MM.1S (cell line): ENCODE measurements at regions not wholly inside any gene's neighbourhood (a gene's known extent, or its start where the extent isn't known, plus 50 kb on each side); places are given as distances from the start of the nearest gene placed in this dataset.

Experiments used
- EZH2 ChIP-seq: fragments of 300-600 bp; sonication (generic); optimal IDR thresholded peaks from 2 replicates; pipeline ENCODE3; 2017; ENCODE audit warnings: low read depth, mild to moderate bottlenecking, antibody characterized with exemption, low read length, mixed read lengths
- EZH2phosphoT487 ChIP-seq: fragments of 300-600 bp; sonication (generic); IDR thresholded peaks from 2 replicates; pipeline ENCODE4 v1.6.1; 2018; ENCODE audit warnings: antibody characterized with exemption, low read length
- TF ChIP-seq, protein P1 (sequence below): fragments of 300-600 bp; sonication (generic); IDR thresholded peaks from 2 replicates; pipeline ENCODE4 v1.5.1; 2016; ENCODE audit warnings: antibody characterized with exemption, low read length, mixed read lengths

DNA sequence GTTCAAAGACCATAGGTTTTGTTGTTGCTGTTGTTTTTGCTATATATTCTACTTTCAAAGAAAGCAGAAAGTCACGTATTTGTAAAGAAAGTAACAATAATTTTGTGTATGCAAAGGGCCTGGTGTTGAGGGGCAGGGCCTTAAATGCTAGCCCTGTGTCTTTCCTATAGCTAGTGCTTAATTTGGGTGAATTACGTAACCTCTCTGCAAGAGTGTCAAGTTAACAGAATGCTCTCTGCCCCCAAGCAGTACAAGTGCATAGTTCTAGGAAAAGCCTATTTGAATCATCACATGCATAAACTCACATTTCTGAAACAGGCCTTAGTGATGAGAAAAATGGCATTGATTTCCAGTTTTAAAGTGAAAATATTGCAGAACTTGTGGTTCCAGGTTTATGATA, 663.6 kb downstream of the STIM2 start:
- TF ChIP-seq EZH2: no peak
- TF ChIP-seq, protein P1, sequence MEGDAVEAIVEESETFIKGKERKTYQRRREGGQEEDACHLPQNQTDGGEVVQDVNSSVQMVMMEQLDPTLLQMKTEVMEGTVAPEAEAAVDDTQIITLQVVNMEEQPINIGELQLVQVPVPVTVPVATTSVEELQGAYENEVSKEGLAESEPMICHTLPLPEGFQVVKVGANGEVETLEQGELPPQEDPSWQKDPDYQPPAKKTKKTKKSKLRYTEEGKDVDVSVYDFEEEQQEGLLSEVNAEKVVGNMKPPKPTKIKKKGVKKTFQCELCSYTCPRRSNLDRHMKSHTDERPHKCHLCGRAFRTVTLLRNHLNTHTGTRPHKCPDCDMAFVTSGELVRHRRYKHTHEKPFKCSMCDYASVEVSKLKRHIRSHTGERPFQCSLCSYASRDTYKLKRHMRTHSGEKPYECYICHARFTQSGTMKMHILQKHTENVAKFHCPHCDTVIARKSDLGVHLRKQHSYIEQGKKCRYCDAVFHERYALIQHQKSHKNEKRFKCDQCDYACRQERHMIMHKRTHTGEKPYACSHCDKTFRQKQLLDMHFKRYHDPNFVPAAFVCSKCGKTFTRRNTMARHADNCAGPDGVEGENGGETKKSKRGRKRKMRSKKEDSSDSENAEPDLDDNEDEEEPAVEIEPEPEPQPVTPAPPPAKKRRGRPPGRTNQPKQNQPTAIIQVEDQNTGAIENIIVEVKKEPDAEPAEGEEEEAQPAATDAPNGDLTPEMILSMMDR: no peak
- TF ChIP-seq EZH2phosphoT487: no peak
